ENCODE measurements at regions not wholly inside any gene's neighbourhood (a gene's known extent, or its start where the extent isn't known, plus 50 kb on each side); places are given as distances from the start of the nearest gene placed in this dataset.

DNA sequence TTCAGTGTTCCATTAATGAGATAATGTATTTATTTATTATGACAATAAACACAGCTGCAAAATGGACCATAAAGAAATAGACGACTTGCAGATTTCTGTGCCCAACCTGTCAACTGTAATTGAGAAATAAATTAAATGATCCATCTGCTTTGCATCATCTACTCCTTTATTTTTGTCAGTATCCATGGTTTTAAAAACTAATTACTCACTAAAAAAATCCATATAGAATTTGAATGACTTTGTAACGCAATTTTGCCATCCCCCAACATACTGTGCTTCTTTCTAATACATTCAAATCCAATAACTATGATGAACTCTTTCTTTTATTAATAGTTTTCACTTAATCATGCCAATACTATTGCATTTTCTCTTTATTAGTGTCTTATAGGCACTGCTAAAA is 388.5 kb upstream of the SORCS1 start:
- Histone ChIP-seq H3K79me2 (ENCODE audit: insufficient read depth, low read depth) (no peaks in the 10 kb centered on the region), H3K9ac (no peak overlapping the region), H3K36me3 (ENCODE audit: insufficient read depth) (no peaks in the 10 kb centered on the region), H2AFZ (ENCODE audit: low read depth) (no peak overlapping the region), H4K20me1 (ENCODE audit: insufficient read depth) (no peaks in the 10 kb centered on the region), H3K4me2 (no peak overlapping the region), H3K4me3 (IDR thresholded peaks at IDR 0.05; ENCODE audit: insufficient read depth, low read depth, low read length) (no peak overlapping the region), H3K27me3 (ENCODE audit: insufficient read depth, low read depth) (no peaks in the 10 kb centered on the region), H3K4me1 (ENCODE audit: low read depth, poor library complexity, severe bottlenecking) (no peaks in the 10 kb centered on the region), H3K27ac (no peak overlapping the region)
- TF ChIP-seq CTCF (conservative IDR thresholded peaks at IDR 0.05; ENCODE audit: low read depth, low read length), result no peak

- Histone ChIP-seq H3K27ac (no peak overlapping the region), H3K27me3 (ENCODE audit: insufficient read depth, low read depth) (no peaks in the 10 kb centered on the region), H3K9ac (no peak overlapping the region), H3K4me3 (IDR thresholded peaks at IDR 0.05; ENCODE audit: insufficient read depth, low read depth, low read length) (no peak overlapping the region), H2AFZ (ENCODE audit: low read depth) (no peak overlapping the region), H4K20me1 (ENCODE audit: insufficient read depth) (no peaks in the 10 kb centered on the region), H3K4me1 (ENCODE audit: low read depth, poor library complexity, severe bottlenecking) (no peaks in the 10 kb centered on the region), H3K79me2 (ENCODE audit: insufficient read depth, low read depth) (no peaks in the 10 kb centered on the region), H3K36me3 (ENCODE audit: insufficient read depth) (no peaks in the 10 kb centered on the region), H3K4me2 (no peak overlapping the region)
- no peak for TF ChIP-seq CTCF (conservative IDR thresholded peaks at IDR 0.05; ENCODE audit: low read depth, low read length)
Measured at GRCh38 chr10:107548301-107548700, 383.8 kb upstream of the SORCS1 start.

- H3K36me3 ChIP-seq (ENCODE audit: insufficient read depth), result no peaks in the 10 kb centered on the region
- no peak overlapping the region for H3K27ac ChIP-seq
- H3K79me2 ChIP-seq (ENCODE audit: insufficient read depth, low read depth), result no peaks in the 10 kb centered on the region
- no peak overlapping the region for H3K4me3 ChIP-seq (IDR thresholded peaks at IDR 0.05; ENCODE audit: insufficient read depth, low read depth, low read length)
- H4K20me1 ChIP-seq (ENCODE audit: insufficient read depth), result no peaks in the 10 kb centered on the region
- no peak for TF ChIP-seq CTCF (conservative IDR thresholded peaks at IDR 0.05; ENCODE audit: low read depth, low read length)
- H3K4me1 ChIP-seq (ENCODE audit: low read depth, poor library complexity, severe bottlenecking), result no peaks in the 10 kb centered on the region
- H3K4me2 ChIP-seq, result no peak overlapping the region
- no peak overlapping the region for H3K9ac ChIP-seq
- H2AFZ ChIP-seq (ENCODE audit: low read depth), result no peak overlapping the region
- H3K27me3 ChIP-seq (ENCODE audit: insufficient read depth, low read depth), result no peaks in the 10 kb centered on the region
Measured at GRCh38 chr10:107546986-107547385, 382.5 kb upstream of the SORCS1 start.

- Histone ChIP-seq H3K4me2 (no peak overlapping the region), H3K79me2 (ENCODE audit: insufficient read depth, low read depth) (no peaks in the 10 kb centered on the region), H3K4me3 (IDR thresholded peaks at IDR 0.05; ENCODE audit: insufficient read depth, low read depth, low read length) (no peak overlapping the region), H3K27me3 (ENCODE audit: insufficient read depth, low read depth) (no peaks in the 10 kb centered on the region), H3K9ac (no peak overlapping the region), H3K36me3 (ENCODE audit: insufficient read depth) (no peaks in the 10 kb centered on the region), H3K27ac (no peak overlapping the region), H3K4me1 (ENCODE audit: low read depth, poor library complexity, severe bottlenecking) (no peaks in the 10 kb centered on the region), H4K20me1 (ENCODE audit: insufficient read depth) (no peaks in the 10 kb centered on the region), H2AFZ (ENCODE audit: low read depth) (no peak overlapping the region)
- no peak for TF ChIP-seq CTCF (conservative IDR thresholded peaks at IDR 0.05; ENCODE audit: low read depth, low read length)
Measured at GRCh38 chr10:107546284-107546683, 381.8 kb upstream of the SORCS1 start.

GRCh38 chr10:107545717-107546116 is 381.2 kb upstream of the SORCS1 start:
- Histone ChIP-seq H3K27me3 (ENCODE audit: insufficient read depth, low read depth) (no peaks in the 10 kb centered on the region), H3K4me1 (ENCODE audit: low read depth, poor library complexity, severe bottlenecking) (no peaks in the 10 kb centered on the region), H3K4me2 (no peak overlapping the region), H3K36me3 (ENCODE audit: insufficient read depth) (no peaks in the 10 kb centered on the region), H3K9ac (no peak overlapping the region), H3K79me2 (ENCODE audit: insufficient read depth, low read depth) (no peaks in the 10 kb centered on the region), H4K20me1 (ENCODE audit: insufficient read depth) (no peaks in the 10 kb centered on the region), H3K4me3 (IDR thresholded peaks at IDR 0.05; ENCODE audit: insufficient read depth, low read depth, low read length) (no peak overlapping the region), H2AFZ (ENCODE audit: low read depth) (no peak overlapping the region), H3K27ac (no peak overlapping the region)
- no peak for TF ChIP-seq CTCF (conservative IDR thresholded peaks at IDR 0.05; ENCODE audit: low read depth, low read length)

Measured in KMS-11 (cell line).